GM12878 (cell line): ENCODE measurements at regions not wholly inside any gene's neighbourhood (a gene's known extent, or its start where the extent isn't known, plus 50 kb on each side); places are given as distances from the start of the nearest gene placed in this dataset.

Source experiments
- ATAC-seq: fragments of 200-7000 bp; cut with Tn5 transposase; 3 replicates; pipeline ENCODE4 v1.9.1; 2020; ENCODE audit warnings: mild to moderate bottlenecking, moderate library complexity
- BruUV-seq: library from RNA; stranded (reverse); fragments of 400-500 nt; replicated peaks from 2 replicates; lab custom pipeline; 2021; lab: Mats Ljungman, UMichigan
- CTCF ChIA-PET: fragments of 300-600 bp; sonication (Branson Sonifier 250); formaldehyde crosslinking; extraction: SDS; loops from one replicate; lab custom pipeline; 2021; ENCODE audit warnings: inconsistent platforms; lab: Yijun Ruan, JAX
- POLR2A ChIA-PET: fragments of 350-600 bp; formaldehyde crosslinking; extraction: SDS; loops from one replicate; lab custom pipeline; 2021; ENCODE audit warnings: inconsistent platforms; lab: Charles Lee
- RAD21 ChIA-PET: fragments of 300-600 bp; sonication (Branson Sonifier 250); formaldehyde crosslinking; loops from one replicate; lab custom pipeline; 2023; ENCODE audit warnings: antibody characterized with exemption; ENCODE audit not compliant: unreplicated experiment; lab: Charles Lee
- SMC1A ChIA-PET: fragments of 300-600 bp; sonication (Branson Sonifier 250); formaldehyde crosslinking; loops from one replicate; lab custom pipeline; 2023; ENCODE audit not compliant: unreplicated experiment, uncharacterized antibody; lab: Charles Lee
- DNase-seq: peaks from one replicate; pipeline ENCODE4 v3.0.0-alpha.2; 2011; ENCODE audit warnings: low read depth, low spot score
- FAIRE-seq: peaks from 3 replicates; lab custom pipeline; 2011; peaks lifted over from hg19 to GRCh38; lab: Jason Lieb, UNC
- H2AFZ ChIP-seq: 2 replicates; pipeline ENCODE4 v1.6.0; 2011; ENCODE audit warnings: low read depth, low read length, control low read depth; ENCODE audit not compliant: control insufficient read depth
- H3K27ac ChIP-seq: 2 replicates; pipeline ENCODE4 v1.5.1; 2011; ENCODE audit warnings: control low read depth; ENCODE audit not compliant: control insufficient read depth, insufficient read depth
- H3K27me3 ChIP-seq, 2 experiments: replicated peaks in 1 of 2; 2 replicates each; pipeline versions ENCODE4 v1.6.0 to v1.6.1; 2011; ENCODE audit warnings: low read length in 1 of 2; ENCODE audit not compliant: control insufficient read depth in 2 of 2, insufficient read depth in 2 of 2
- H3K36me3 ChIP-seq, 2 experiments: 2 replicates each; pipeline ENCODE4 v1.5.1; 2011; ENCODE audit warnings: low read length in 1 of 2; ENCODE audit not compliant: control insufficient read depth in 2 of 2, insufficient read depth in 2 of 2
- H3K4me1 ChIP-seq: 2 replicates; pipeline ENCODE4 v1.6.1; 2011; ENCODE audit warnings: mild to moderate bottlenecking, low read length, moderate library complexity, mixed read lengths; ENCODE audit not compliant: control insufficient read depth, insufficient read depth
- H3K4me2 ChIP-seq: 2 replicates; pipeline ENCODE4 v1.6.0; 2011; ENCODE audit warnings: control low read depth; ENCODE audit not compliant: control insufficient read depth, insufficient read depth
- H3K4me3 ChIP-seq: fragments of 200-600 bp; sonication (generic); 2 replicates; pipeline ENCODE4 v1.5.1; 2016
- H3K79me2 ChIP-seq: 2 replicates; pipeline ENCODE4 v1.6.0; 2011; ENCODE audit warnings: low read length; ENCODE audit not compliant: control insufficient read depth, insufficient read depth
- H3K9ac ChIP-seq: 2 replicates; pipeline ENCODE4 v1.8.0; 2011; ENCODE audit warnings: low read length, control low read depth, mixed read lengths; ENCODE audit not compliant: control insufficient read depth, insufficient read depth
- H3K9me3 ChIP-seq: replicated peaks from 3 replicates; pipeline ENCODE4 v1.5.1; 2011; ENCODE audit warnings: mild to moderate bottlenecking, low read length; ENCODE audit not compliant: control insufficient read depth, insufficient read depth
- H4K20me1 ChIP-seq: 2 replicates; pipeline ENCODE4 v1.6.0; 2011; ENCODE audit not compliant: control insufficient read depth, insufficient read depth
- CHD2 ChIP-seq: IDR thresholded peaks from 2 replicates; pipeline ENCODE4 v1.6.1; 2011; ENCODE audit warnings: low read depth, low read length, improper control_type of control experiment, borderline replicate concordance
- CTCF ChIP-seq, 3 experiments: IDR thresholded peaks in 2 of 3; conservative IDR thresholded peaks in 1 of 3; 2 replicates each; pipeline ENCODE4 v1.5.1; 2011; ENCODE audit warnings: low read depth in 3 of 3, low read length in 3 of 3, mild to moderate bottlenecking in 3 of 3, control low read depth in 2 of 3, moderate library complexity in 2 of 3, inconsistent platforms in 1 of 3, mixed read lengths in 1 of 3; ENCODE audit not compliant: control insufficient read depth in 2 of 3, insufficient read depth in 1 of 3; ENCODE audit errors: extremely low read depth in 1 of 3
- ELK1 ChIP-seq: IDR thresholded peaks from 2 replicates; pipeline ENCODE4 v1.6.1; 2012; ENCODE audit warnings: low read depth, low read length, improper control_type of control experiment
- EZH2 ChIP-seq: IDR thresholded peaks from 2 replicates; pipeline ENCODE4 v1.6.1; 2012; ENCODE audit warnings: low read depth, mild to moderate bottlenecking, control low read depth, inconsistent platforms, low read length, borderline replicate concordance; ENCODE audit not compliant: control insufficient read depth
- HCFC1 ChIP-seq: fragments of 150-350 bp; IDR thresholded peaks from 2 replicates; pipeline ENCODE4 v1.6.1; 2014; ENCODE audit warnings: low read length
- PBX3 ChIP-seq: IDR thresholded peaks from 2 replicates; pipeline ENCODE4 v1.6.1; 2011; ENCODE audit warnings: mild to moderate bottlenecking, low read depth, low read length, moderate library complexity; ENCODE audit not compliant: insufficient replicate concordance
- RELA ChIP-seq: fragments of 450-650 bp; IDR thresholded peaks from 2 replicates; pipeline ENCODE4 v1.8.0; 2014; ENCODE audit warnings: borderline replicate concordance; ENCODE audit not compliant: partially characterized antibody
- WRNIP1 ChIP-seq: IDR thresholded peaks from 2 replicates; pipeline ENCODE4 v1.6.1; 2011; ENCODE audit warnings: low read depth, low read length, improper control_type of control experiment, borderline replicate concordance
- ZBTB11 ChIP-seq: fragments of 450-650 bp; formaldehyde crosslinking; IDR thresholded peaks from 2 replicates; pipeline ENCODE4 v1.5.0; 2022; ENCODE audit warnings: mild to moderate bottlenecking, missing genetic modification characterization
- WGBS: methylation state at CpG from one replicate; pipeline ENCODE4 v1.1.6; 2016; ENCODE audit warnings: low lambda C conversion rate; ENCODE audit not compliant: insufficient replicate concordance, insufficient coverage; ENCODE audit errors: missing lambda C conversion rate; 5-methylcytosine and 5-hydroxymethylcytosine counted together
- in situ Hi-C: fragments of 300-500 bp; cut with MboI; formaldehyde crosslinking; loops from 9 replicates; pipeline ENCODE4 v1.14.3; 2018; ENCODE audit warnings: mixed read lengths
- intact Hi-C: fragments of 100-400 bp; cut with micrococcal nuclease; formaldehyde crosslinking; loops from one replicate; pipeline ENCODE4 v1.14.2; 2022; ENCODE audit not compliant: unreplicated experiment

GRCh38 chr1:113283914-113284313, 106.4 kb upstream of the MAGI3 start:
- Histone ChIP-seq H3K9ac (no peak overlapping the region), H3K27ac (no peak overlapping the region), H3K4me2 (no peak overlapping the region), H3K9me3 (no peaks in the 10 kb centered on the region), H3K79me2 (no peaks in the 10 kb centered on the region), H3K36me3 (no peaks in the 10 kb centered on the region), H3K4me1 (no peaks in the 10 kb centered on the region), H3K4me3 (no peak overlapping the region), H3K27me3 (no peaks in the 10 kb centered on the region; a peak in 1 of 4 replicates), H4K20me1 (no peaks in the 10 kb centered on the region), H2AFZ (no peak overlapping the region)
- DNase-seq (no peak), ATAC-seq (no peak), FAIRE-seq (no peak)
- POLR2A ChIA-PET: no interaction called here
- SMC1A ChIA-PET: no interaction called here
- intact Hi-C loops: no loop called here
- no TSS peak for BruUV-seq
- RAD21 ChIA-PET: no interaction called here
- CTCF ChIA-PET: no interaction called here
- TF ChIP-seq ELK1: no peak
- no peak for TF ChIP-seq WRNIP1
- TF ChIP-seq HCFC1: no peak
- TF ChIP-seq CTCF (IDR thresholded peaks at IDR 0.05 in 2 of 3, conservative IDR thresholded peaks at IDR 0.05 in 1 of 3; ENCODE audit: control insufficient read depth in 2 of 3, extremely low read depth in 1 of 3, insufficient read depth in 1 of 3, low read depth in 3 of 3, low read length in 3 of 3): no peak
- TF ChIP-seq CHD2: no peak
- in situ Hi-C loops: no loop called here

- BruUV-seq: no TSS peak
- FAIRE-seq: no peak
- H3K27ac ChIP-seq: no peak overlapping the region
- POLR2A ChIA-PET: no interaction called here
- RAD21 ChIA-PET: no interaction called here
- no peaks in the 10 kb centered on the region for H4K20me1 ChIP-seq
- no peaks in the 10 kb centered on the region for H3K79me2 ChIP-seq
- intact Hi-C loops: no loop called here
- no peaks in the 10 kb centered on the region for H3K4me1 ChIP-seq
- no peak overlapping the region for H2AFZ ChIP-seq
- no peaks in the 10 kb centered on the region for H3K9me3 ChIP-seq
- no peak overlapping the region for H3K4me2 ChIP-seq
- no peak overlapping the region for H3K4me3 ChIP-seq
- CTCF ChIA-PET: no interaction called here
- no peak for ATAC-seq
- SMC1A ChIA-PET: no interaction called here
- no peak overlapping the region for H3K9ac ChIP-seq
- H3K27me3 ChIP-seq: no peaks in the 10 kb centered on the region; a peak in 1 of 4 replicates
- 8% methylated on average over 1 of the region's 1 CpG for WGBS
- H3K36me3 ChIP-seq: no peaks in the 10 kb centered on the region
- in situ Hi-C loops: no loop called here
- no peak for DNase-seq
- TF ChIP-seq EZH2 (no peak), RELA (no peak), ZBTB11 (no peak), PBX3 (no peak)
Observed at GRCh38 chr1:113286156-113286555, 104.2 kb upstream of the MAGI3 start.
